ENCODE measurements at regions not wholly inside any gene's neighbourhood (a gene's known extent, or its start where the extent isn't known, plus 50 kb on each side); places are given as distances from the start of the nearest gene placed in this dataset.

GRCh38 chr13:89856512-89856911, 1491.0 kb upstream of the MIR17HG start:
- H3K4me3 ChIP-seq (ENCODE audit: insufficient read depth, low read depth, low read length) = no peak overlapping the region
- H3K36me3 ChIP-seq (ENCODE audit: control insufficient read depth, insufficient read depth, low read length) = no peaks in the 10 kb centered on the region
- POLR2A ChIA-PET (ENCODE audit: unreplicated experiment) = no interaction called here
- H4K5ac ChIP-seq (ENCODE audit: low read depth, low read length) = no peak overlapping the region
- intact Hi-C loops (cut with micrococcal nuclease) (no loop called here), in situ Hi-C loops (cut with MboI; ENCODE audit: low sequenced_read_pairs) (no loop called here), dilution Hi-C loops (cut with HindIII; ENCODE audit: low sequenced_read_pairs, unreplicated experiment) (no loop called here)
- H3K27me3 ChIP-seq (ENCODE audit: control insufficient read depth, insufficient read depth, low read length) = no peaks in the 10 kb centered on the region
- H3K4me2 ChIP-seq (ENCODE audit: low read depth, low read length) = no peak overlapping the region
- H4K20me1 ChIP-seq (ENCODE audit: insufficient read depth, low read length) = no peaks in the 10 kb centered on the region
- CTCF ChIA-PET = no interaction called here
- H3K9me3 ChIP-seq (ENCODE audit: control insufficient read depth, insufficient read depth, low read length) = no peaks in the 10 kb centered on the region; the same call in 1 of the 2 replicates
- H3K23ac ChIP-seq (ENCODE audit: low read depth, low read length) = no peak overlapping the region
- BruUV-seq (replicated peaks) = no TSS peak
- H3K79me1 ChIP-seq (ENCODE audit: low read depth in 1 of 2, low read length in 2 of 2) = no peaks in the 10 kb centered on the region
- H3K27ac ChIP-seq (ENCODE audit: insufficient read depth, low read length) = no peak overlapping the region
- no peak overlapping the region for H2BK15ac ChIP-seq (ENCODE audit: low read depth, low read length)
- no peak overlapping the region for H3K18ac ChIP-seq (ENCODE audit: low read depth, low read length)
- H3K9ac ChIP-seq (ENCODE audit: low read depth, low read length) = no peak overlapping the region
- no peak overlapping the region for H2BK5ac ChIP-seq (ENCODE audit: low read depth, low read length, poor library complexity, severe bottlenecking)
- H3K9me1 ChIP-seq (ENCODE audit: insufficient read depth, low read length) = no peaks in the 10 kb centered on the region
- H3K14ac ChIP-seq (replicated peaks; ENCODE audit: low read depth, low read length) = no peak overlapping the region
- no peak overlapping the region for H2AK9ac ChIP-seq (replicated peaks; ENCODE audit: low read depth, low read length, poor library complexity)
- H3K4ac ChIP-seq (ENCODE audit: low read depth, low read length) = no peak overlapping the region
- TF ChIP-seq RAD21 (IDR thresholded peaks at IDR 0.05; ENCODE audit: low read length) = no peak
- TF ChIP-seq RFX5 (IDR thresholded peaks at IDR 0.05; ENCODE audit: low read depth, low read length) = no peak
- no peak for TF ChIP-seq USF2 (IDR thresholded peaks at IDR 0.05; ENCODE audit: low read depth, low read length)
- TF ChIP-seq ELK1 (IDR thresholded peaks at IDR 0.05; ENCODE audit: borderline replicate concordance, low read depth, low read length) = no peak
- TF ChIP-seq POLR2A (IDR thresholded peaks at IDR 0.05; ENCODE audit: low read depth, low read length) = no peak
- TF ChIP-seq RCOR1 (IDR thresholded peaks at IDR 0.05; ENCODE audit: insufficient replicate concordance, low read length) = no peak
- no peak for TF ChIP-seq NFE2L2 (IDR thresholded peaks at IDR 0.05; ENCODE audit: low read depth, low read length)
- TF ChIP-seq MXI1 (IDR thresholded peaks at IDR 0.05; ENCODE audit: borderline replicate concordance, low read depth, low read length) = no peak
- no peak for TF ChIP-seq BHLHE40 (IDR thresholded peaks at IDR 0.05; ENCODE audit: low read depth, low read length)
- TF ChIP-seq SMC3 (IDR thresholded peaks at IDR 0.05; ENCODE audit: low read depth, low read length) = no peak
- no peak for TF ChIP-seq MAFK (IDR thresholded peaks at IDR 0.05; ENCODE audit: low read depth, low read length)
- TF ChIP-seq CHD1 (IDR thresholded peaks at IDR 0.05; ENCODE audit: low read depth, low read length) = no peak
- TF ChIP-seq CEBPB (IDR thresholded peaks at IDR 0.05; ENCODE audit: low read depth, low read length) = no peak
- no peak for TF ChIP-seq FOS (IDR thresholded peaks at IDR 0.05; ENCODE audit: low read depth, low read length)
- no peak for TF ChIP-seq CTCF (conservative IDR thresholded peaks at IDR 0.05; ENCODE audit: low read depth, low read length)
- no peak overlapping the region for H2BK120ac ChIP-seq (ENCODE audit: low read depth, low read length)
- no peak for DNase-seq
- no peak overlapping the region for H4K8ac ChIP-seq (ENCODE audit: low read depth in 2 of 2, low read length in 2 of 2)
- no peak overlapping the region for H2AK5ac ChIP-seq (ENCODE audit: low read depth, low read length)
- no peak overlapping the region for H2BK20ac ChIP-seq (ENCODE audit: low read depth, low read length)
- no peak overlapping the region for H3K56ac ChIP-seq (ENCODE audit: extremely low read depth, insufficient read depth, low read length)
- no peak overlapping the region for H2AFZ ChIP-seq (replicated peaks; ENCODE audit: low read length, poor library complexity)
- WGBS, 2 experiments (ENCODE audit: extremely low coverage in 2 of 2, insufficient read length in 1 of 2) = no CpG with 5 or more reads among the region's 4 CpGs
- H4K91ac ChIP-seq (ENCODE audit: insufficient read depth, low read depth, low read length) = no peak overlapping the region
- no peak for ATAC-seq (ENCODE audit: low read depth)
- H3K4me1 ChIP-seq (ENCODE audit: control insufficient read depth, insufficient read depth, low read length) = no peaks in the 10 kb centered on the region

Data from IMR-90 (cell line).